HL-60 (cell line): ENCODE measurements at regions not wholly inside any gene's neighbourhood (a gene's known extent, or its start where the extent isn't known, plus 50 kb on each side); places are given as distances from the start of the nearest gene placed in this dataset.

ENCODE experiments used
- CTCF ChIP-seq: IDR thresholded peaks from one replicate; pipeline ENCODE4 v1.5.1; 2011; ENCODE audit warnings: low read length, control low read depth, inconsistent platforms; ENCODE audit not compliant: insufficient read depth
- GABPA ChIP-seq: IDR thresholded peaks from 2 replicates; pipeline ENCODE4 v1.6.1; 2012; ENCODE audit warnings: low read depth
- POLR2AphosphoS5 ChIP-seq: IDR thresholded peaks from 2 replicates; pipeline ENCODE4 v1.6.1; 2012; ENCODE audit warnings: low read depth
- REST ChIP-seq: IDR thresholded peaks from 2 replicates; pipeline ENCODE4 v1.6.1; 2012; ENCODE audit warnings: low read depth; ENCODE audit not compliant: insufficient replicate concordance
- SPI1 ChIP-seq: IDR thresholded peaks from 2 replicates; pipeline ENCODE4 v1.6.1; 2012; ENCODE audit warnings: low read depth, mild to moderate bottlenecking, borderline replicate concordance

GRCh38 chr3:72157748-72158638, 373.0 kb upstream of the PROK2 start:
- TF ChIP-seq CTCF, result no peak
- TF ChIP-seq POLR2AphosphoS5, result no peak
- no peak for TF ChIP-seq REST
- no peak for TF ChIP-seq GABPA
- TF ChIP-seq SPI1, result no peak
